GM19395 (cell line): ENCODE measurements at regions not wholly inside any gene's neighbourhood (a gene's known extent, or its start where the extent isn't known, plus 50 kb on each side); places are given as distances from the start of the nearest gene placed in this dataset.
"Not testable (repeated sequence)": the region's sequence is repeated elsewhere in the genome, so short reads cannot be mapped to it uniquely, and the experiment has no call there.

ENCODE experiments used
- ATAC-seq: cut with Tn5 transposase; IDR thresholded peaks from one replicate; pipeline ENCODE4 v1.9.1; 2021; ENCODE audit warnings: mild to moderate bottlenecking, moderate library complexity; ENCODE audit not compliant: unreplicated experiment

DNA sequence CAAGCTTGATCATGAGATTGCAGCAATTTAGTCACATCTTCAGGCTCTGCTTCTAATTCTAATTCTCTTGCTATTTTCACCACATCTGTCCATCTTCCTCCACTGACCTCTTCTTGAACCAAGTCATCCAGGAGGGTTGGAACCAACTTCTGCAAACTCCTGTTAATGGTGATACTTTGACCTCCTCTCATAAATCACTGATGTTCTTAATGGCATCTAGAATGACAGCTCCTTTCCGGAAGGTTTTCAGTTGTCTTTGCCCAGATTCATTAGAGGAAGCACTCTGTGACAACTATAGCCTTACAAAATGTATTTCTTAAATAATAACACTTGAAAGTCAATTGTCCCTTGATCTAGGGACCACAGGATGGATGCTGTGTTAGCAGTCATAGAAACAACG is 136.2 kb downstream of the IGLL1 start:
- ATAC-seq = not testable (repeated sequence)

DNA sequence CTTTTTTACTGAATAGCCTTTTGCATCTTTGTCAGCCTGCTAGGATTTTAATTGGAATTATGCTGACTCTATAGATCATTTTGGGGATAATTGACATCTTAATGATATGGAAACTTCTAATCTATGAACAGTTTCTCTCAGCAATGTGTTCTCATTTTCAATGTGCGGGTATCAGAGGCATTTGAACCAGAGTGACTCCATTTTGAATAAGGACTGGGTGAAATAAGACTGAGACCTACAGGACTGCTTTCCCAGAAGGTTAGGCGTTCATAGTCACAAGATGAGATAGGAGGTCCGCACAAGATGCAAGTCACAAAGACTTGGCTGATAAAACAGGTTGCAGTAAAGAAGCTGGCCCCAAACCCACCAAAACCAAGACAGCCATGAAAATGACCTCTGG is 140.5 kb downstream of the IGLL1 start:
- not testable (repeated sequence) for ATAC-seq

DNA sequence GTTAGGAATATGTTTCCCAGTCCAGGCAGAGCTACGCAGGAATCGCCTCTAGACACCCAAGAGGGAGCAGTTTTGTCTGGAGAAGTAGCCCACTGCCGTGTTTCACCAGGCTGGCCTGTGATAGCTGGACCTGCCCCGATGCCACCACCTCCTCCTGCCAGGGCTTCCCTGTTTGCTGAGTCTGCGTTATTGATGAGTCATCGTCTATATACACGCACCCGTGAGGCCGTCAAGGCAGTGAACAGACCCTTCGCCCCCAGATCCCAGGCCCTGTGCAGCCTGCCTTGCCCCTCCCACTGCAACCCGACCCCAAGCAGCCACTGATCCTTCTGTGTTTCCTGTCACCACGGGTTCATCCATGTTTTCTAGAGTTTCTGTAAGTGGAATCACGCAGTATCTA is 141.9 kb downstream of the IGLL1 start:
- ATAC-seq = no peak

DNA sequence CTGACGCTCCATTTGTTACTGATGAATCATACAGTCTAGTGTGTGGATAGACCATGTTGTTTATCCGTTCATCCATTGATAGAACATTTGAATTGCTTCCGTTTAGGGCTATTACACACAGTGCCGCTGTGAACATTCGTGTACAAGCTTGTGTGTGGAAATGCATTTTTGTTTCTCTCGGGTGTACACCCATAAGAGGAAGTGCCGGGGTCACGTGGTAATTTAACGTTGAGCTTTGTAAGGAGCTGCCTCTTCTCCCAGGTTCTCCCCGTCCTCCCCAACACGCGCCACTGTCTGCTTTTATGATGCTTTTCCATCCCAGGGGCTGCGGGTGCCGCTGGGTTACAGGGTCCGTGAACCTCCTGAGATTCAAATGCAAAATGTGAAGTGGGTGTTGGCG is 142.3 kb downstream of the IGLL1 start:
- ATAC-seq = no peak

DNA sequence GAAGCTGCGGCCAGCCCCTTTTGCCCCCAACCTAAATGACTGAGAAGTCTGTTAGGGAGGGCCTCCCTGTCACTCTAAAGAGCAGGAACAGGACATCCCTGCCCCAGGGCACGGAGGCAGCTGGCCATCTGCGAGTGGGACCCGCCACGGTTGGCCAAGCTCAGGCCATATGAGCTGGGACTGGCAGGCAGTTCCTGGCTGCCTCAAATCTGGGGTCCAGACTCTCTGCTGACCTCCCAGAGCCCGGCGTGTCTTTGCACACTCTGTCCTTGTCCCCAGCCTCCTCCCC is 143.0 kb downstream of the IGLL1 start:
- ATAC-seq = not testable (repeated sequence)

DNA sequence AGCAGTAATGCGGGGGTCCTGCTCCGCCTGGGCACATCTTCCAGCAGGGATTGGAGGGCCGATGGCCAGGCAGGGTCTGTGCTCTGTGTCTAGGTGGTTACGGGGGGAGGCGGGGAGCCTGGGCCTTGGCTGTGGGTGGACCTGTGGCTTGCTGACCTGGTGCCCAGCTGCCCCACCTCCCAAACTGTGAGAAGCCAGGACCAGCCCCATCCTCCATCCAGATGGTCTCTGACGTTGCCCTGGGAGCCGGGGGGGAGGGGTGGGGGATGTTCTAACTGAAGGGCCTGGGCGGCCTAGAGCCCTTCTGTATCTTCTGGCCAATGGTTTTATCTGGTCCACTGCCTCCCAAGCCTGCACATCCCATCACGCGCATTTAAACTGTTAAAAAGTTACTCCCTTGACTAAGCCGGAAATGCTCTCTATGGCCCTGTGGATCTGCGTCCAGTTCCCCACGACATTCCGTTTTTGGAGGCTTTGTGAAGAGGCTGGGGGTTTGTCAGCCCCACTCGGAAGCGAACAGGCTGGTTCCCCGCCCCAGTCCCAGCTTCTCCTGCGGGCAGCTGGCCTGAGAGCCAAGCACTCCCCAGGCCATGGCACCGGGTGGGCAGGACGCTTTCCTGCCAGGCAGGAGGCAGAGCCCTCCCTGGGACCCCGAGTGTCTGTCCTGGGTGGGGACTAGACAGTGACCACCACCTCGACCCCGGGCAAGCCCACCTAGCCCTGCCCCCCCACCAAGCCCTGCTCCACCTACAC is 143.6 kb downstream of the IGLL1 start:
- not testable (repeated sequence) for ATAC-seq

DNA sequence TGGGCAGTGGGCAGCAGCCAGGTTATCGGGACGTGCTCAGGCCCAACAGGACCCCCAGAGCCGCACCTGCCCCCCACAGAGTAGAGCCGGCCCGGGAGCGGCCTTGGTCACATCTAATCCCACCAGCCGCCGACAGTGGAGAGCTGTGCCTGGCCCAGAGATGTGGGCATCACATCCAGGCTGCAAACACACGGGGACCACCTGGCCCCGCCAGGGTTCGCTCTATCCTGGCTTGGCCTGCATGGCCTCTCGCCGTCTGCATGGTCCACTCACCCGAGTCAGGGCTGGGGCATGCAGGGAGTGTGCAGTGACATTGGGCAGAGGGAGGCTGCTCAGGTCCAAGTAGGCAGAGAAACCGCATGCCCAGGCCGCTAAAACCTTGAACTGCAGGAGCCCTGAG is 144.9 kb downstream of the IGLL1 start:
- not testable (repeated sequence) for ATAC-seq

DNA sequence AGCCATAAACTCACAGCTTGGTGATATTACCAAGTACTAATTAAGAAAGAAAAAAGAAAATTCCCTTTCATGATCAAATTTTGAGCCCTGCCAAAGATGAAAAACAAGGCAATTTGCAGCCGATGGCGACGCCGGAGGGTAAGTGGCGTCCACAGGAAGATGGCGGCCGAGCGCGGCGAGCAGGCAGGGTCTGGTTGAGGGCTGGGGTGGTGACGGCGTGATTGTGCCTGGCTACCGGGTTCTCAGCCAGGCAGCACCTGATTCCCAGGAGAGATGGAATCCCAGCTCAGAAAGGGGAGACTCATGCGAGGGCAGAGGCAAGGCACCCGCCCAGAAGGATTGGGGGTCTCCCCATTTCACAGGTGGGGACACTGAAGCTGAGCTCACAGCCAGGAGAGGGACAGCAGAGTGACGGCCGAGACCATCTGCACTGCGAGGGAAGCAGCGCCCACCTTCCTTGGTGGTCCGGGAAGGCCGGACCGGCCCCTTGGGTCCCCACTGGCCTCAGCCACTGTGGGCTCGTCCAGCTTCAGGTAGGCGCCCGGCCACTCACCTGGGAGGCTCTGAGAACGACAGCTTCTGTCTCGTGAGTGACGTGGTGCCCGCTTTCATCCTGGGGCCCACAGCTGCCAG is 145.8 kb downstream of the IGLL1 start:
- not testable (repeated sequence) for ATAC-seq

DNA sequence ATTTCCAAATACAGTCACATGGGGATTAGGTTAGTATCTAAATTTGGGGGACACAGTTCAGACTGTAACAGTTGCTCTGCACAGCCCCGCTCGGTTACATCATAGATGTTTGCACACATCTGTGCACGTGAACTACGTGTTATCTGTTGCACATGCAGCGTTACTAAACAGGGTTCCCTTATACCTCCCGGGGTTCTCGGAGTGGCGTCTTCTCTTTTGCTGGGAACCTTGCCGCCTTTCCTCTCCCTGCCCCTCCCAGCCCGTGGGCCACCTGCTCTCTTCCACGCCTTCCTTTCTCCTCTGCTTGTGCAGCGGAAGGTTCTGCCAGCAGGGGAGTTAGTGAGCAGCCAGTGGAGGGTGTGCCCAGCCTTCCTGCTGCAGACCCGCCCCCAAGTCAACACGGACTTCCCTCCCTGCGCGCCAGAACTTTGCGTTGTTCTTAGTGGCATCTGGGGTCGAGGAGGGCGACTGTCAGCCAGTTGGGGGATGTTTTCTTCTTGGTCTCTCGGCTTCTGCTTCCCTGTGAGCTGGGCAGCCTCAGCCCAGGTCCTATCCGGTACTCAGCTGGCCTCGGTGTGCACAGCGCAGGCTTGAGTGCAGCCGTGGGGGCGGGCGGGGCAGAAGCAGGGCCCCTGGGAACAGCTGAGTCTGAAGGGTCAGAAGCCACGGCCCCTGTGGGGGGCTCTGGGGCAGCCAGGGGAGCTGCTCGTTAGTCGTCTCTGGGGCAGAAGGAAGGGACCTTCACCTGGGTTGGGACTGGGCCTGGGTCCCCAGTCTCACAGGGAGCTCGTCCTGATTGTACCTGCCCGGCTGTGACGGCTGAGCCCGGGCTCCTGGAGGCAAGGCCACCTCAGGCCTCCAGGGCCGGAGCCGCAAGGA is 146.7 kb downstream of the IGLL1 start:
- not testable (repeated sequence) for ATAC-seq

DNA sequence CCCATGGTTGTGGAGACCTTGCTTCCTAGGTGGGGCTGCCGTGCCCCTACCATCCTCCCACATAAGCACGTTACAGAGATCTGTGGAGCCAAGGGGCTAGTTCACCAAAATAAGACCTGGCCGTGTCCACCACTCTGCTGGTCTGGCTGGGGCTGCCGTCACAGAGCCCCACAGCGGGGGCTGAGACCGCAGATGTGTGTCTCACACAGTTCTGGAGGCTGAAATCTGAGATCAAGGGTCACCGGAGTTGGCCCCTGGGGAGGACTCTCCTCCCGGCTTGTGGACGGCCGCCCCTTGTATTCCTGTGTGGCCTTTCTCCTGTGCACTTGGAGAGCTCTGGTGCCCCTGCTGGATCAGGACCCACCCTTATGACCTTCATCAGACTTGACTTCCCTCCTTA is 147.4 kb downstream of the IGLL1 start:
- ATAC-seq = not testable (repeated sequence)

DNA sequence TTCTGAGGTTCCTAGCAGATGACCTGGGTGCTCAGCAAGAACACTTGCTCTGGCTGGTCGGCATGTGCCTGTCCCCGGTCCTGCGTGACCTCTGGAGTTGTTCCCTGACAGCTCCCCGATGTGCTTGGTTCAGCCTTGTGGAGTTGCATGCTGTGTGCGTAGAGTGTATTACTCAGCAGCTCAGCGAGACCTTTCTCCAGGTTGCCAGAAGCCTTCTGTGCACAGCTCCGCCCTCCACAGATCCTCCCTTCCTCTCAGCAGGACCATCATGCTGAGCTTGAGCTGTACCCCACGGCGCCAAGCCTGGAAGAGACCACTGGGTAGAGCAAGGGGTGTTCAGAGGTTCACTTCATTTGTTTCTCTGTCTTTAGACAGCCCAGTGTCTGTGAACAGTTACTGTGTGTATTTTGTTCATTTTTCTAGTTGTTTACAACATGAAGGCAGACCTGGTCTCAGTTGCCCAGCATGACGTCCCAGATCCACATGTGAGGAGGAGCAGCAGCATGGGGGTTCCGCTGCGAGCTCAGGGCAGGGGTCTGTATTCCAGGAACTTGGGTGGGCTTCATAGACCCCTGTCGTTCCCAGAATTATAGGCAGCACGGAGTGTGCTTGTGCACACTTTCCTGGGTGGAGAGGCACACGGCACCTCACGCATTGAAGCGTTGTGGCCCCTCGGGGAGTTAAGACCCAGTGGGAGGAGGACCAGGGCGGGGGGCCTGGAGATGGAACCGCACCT is 148.6 kb downstream of the IGLL1 start:
- no peak for ATAC-seq

DNA sequence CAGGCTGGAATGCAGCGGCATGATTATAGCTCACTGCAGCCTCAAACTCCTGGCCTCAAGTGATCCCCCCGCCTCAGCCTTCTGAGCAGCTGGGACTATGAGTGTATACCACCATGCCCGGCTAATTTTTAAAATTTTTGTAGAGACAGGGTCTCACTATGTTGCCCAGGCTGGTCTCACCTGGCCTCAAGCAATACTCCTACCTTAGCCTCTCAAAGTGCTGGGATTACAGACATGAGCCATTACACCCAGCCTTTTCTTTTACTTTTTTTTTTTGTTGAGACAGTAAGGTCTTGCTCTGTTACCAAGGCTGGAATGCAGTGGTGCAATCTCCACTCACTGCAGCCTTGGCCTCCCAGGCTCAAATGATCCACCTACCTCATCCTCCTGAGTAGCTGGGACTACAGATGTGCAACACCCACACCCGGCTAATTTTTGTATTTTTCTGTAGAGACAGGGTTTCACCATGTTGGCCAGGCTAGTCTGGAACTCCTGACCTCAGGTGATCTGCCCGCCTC is 155.5 kb downstream of the IGLL1 start:
- ATAC-seq = not testable (repeated sequence)

DNA sequence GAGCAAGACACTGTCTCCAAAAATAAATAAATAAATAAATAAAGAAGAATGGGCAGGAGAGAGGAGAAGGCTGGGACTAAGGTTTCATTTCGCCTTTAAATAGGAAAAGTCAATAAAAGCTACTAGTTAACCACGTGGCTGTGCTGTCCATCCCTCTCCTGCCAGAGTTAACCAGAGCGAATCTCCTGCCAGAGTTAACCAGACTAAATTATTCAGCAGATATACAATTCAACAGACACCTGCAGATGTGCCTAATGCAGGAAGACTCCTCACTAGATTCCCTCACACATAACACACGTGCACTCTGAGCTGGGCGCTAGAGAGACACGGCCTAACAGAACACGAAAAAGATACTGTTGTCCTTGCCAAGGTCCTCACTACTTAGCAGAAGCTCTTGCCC is 156.1 kb downstream of the IGLL1 start:
- ATAC-seq = no peak

DNA sequence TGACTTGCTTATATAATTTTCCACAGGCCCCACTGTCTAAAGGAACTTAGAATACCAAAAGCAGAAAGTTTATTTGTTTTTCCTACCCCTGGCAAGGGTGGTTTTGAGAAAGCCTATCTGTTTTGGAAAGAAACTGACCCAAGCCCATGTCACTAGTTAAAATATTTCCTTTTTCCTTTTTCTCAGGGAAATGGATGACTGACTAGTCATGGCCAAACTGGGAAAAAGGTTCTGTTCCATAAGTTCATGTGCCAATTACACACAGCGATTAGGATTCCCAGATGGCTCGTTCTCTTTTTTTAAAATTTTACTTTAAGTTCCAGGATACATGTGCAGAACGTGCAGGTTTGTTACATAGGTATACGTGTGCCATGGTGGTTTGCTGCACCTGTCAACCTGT is 157.8 kb downstream of the IGLL1 start:
- not testable (repeated sequence) for ATAC-seq

DNA sequence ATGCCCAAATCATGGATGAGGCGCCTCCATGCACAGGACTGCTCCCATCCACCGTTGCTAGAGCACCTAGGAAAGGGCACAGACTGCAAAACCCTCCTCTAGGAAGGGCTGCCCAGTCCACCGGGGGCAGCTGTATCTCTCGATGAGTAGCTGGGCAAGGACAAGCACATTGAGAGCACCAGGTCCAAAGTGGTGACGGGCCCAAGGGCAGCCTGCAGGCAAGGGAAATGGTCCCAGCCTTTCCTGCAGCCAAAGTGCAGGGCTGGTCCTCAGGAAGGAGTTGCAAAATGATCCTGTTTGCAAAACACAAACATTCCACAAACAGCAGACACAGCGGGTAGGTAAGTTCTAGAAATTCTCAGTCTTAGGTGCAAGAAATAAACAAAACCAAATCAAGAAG is 158.8 kb downstream of the IGLL1 start:
- ATAC-seq = not testable (repeated sequence)

DNA sequence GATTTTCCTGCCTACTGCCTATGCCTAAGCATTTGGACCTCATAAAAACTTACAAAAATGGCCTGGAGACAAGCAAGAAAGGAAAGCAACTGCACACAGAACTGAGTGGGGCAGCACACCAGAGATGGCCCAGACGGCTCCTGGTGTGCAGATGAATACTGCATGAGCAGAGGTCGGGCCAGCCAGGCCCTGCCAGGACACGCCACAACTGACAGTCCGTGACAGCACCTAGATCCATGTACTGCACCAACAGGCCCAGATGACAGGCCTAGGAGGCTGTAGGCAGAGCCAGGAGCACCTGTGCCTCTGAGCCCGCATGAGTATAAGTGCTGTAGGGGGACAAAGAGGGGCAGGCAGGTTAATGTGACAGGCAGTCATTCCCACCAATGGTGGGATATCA is 160.2 kb downstream of the IGLL1 start:
- ATAC-seq = no peak

DNA sequence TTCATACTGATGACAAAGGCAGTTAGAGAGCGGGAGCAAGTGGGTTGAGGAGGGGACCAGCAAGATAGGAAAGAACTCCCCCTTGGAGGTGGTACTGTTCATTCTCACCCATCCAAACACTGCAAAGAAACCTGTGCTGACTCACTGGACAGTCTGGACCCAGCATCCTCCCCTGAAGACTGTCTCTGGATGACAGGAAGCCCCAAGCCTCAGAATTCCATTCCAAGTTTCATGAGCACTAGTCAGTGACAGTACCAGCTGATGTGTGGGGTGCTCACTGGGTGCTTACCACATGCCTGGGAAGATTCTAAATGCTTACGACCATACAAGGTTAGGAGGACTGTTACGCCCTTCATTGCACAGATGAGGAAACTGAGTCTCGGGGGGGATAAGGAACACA is 160.9 kb downstream of the IGLL1 start:
- ATAC-seq = no peak

DNA sequence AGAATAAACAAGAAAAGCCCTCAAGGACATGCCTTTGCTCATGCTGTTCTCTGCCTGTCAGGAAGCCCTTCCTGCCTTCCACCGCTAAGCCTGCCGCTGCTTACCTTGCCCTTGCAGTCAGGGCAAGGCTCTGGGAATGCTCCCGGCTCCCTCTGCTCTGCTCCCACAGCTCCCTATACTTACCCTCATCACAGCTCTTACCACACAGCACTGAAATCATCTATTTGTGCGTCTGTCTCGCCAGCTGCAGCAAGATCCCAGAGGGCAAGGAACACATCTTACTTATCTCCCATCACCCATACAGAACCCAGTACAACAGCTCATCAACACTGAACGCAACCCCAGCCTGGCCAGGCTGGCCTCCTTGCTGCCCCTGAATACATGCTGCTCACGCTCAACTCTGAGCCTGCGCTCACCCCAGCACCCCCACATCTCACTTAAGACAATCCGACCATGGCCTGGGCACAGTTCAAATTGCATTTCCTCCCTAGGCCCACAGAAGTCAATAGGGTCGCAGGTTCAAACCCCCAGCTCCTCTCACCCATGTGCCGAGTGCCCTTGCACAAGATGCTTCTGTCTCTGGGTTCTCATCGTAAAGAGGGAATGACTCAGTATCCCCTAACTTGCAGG is 161.8 kb downstream of the IGLL1 start:
- ATAC-seq = no peak

DNA sequence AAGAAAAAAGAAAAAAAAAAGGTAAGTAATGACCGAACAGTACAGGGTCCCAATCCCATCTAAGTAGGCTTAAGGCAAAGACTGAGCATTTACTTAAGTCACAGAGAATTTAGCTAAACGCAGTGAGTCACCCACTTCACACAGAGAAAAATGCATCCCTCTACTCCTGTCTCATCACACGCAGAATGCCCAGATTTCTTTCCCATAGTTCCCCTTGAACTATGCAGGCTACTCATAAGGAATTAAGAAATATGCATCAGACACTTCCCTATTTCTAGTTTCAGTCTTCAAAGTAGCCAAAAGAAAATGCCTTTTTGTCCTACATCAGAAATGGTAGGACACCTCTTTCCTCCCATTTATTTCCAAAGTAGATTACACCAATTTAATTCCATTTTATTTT is 162.8 kb downstream of the IGLL1 start:
- ATAC-seq = not testable (repeated sequence)

DNA sequence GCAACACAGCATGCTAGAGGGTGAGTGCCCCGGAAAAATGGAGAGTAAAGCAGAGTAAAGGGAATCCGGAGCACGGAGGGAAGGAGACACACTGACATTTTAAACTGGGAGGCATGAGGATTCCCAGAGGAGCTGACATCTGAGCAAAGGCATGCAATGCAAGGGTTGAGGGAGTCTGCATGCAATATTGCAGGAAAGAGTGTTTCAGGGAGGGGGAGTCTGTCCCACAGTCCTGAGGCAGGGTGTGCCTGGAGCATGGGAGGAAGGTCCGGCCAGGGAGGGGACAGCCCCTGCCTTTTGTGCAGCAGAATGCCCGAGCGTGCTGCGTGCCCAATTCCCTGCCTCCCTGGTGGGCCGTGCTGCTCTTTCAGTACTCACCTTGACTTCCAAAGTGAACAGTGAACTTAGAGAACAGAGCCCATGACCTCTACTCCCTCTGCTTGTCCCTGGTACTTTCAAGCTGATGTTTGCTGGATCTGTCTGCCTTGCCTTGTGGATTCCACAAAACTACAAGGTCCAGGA is 163.9 kb downstream of the IGLL1 start:
- not testable (repeated sequence) for ATAC-seq
